Right hindlimb (tissue), 1 donor: ENCODE measurements at regions not wholly inside any gene's neighbourhood (a gene's known extent, or its start where the extent isn't known, plus 50 kb on each side); places are given as distances from the start of the nearest gene placed in this dataset.

Experiments used
- DNase-seq: peaks from one replicate; pipeline ENCODE4 v3.0.0-alpha.2; 2018

GRCh38 chr11:97201743-97202612 is 812.2 kb downstream of the JRKL start:
- peak; percentile 33 for DNase-seq

- no peak for DNase-seq
Observed at GRCh38 chr11:97202613-97203292, 812.9 kb downstream of the JRKL start.

GRCh38 chr11:97218011-97218410 is 828.2 kb downstream of the JRKL start:
- no peak for DNase-seq

GRCh38 chr11:97223647-97224046 is 833.8 kb downstream of the JRKL start:
- no peak for DNase-seq

DNA sequence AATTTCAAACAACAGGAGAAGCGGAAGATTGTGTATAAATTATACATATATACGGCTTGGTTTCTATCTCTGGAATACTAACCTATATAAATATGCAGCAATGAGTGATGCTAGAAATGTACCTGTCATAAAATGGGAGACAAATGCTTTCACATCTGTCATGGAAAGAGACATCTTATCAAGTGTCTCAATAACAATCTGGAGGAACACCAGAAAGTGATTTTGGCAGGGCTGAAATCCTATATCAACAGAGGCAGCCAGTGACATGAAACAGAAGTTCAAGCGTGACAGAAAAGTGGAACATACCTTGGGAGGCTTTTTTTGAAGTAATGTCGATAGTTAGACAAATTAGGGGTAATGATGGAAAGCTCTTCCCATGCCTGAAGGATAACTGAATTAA is 834.6 kb downstream of the JRKL start:
- DNase-seq: no peak

DNA sequence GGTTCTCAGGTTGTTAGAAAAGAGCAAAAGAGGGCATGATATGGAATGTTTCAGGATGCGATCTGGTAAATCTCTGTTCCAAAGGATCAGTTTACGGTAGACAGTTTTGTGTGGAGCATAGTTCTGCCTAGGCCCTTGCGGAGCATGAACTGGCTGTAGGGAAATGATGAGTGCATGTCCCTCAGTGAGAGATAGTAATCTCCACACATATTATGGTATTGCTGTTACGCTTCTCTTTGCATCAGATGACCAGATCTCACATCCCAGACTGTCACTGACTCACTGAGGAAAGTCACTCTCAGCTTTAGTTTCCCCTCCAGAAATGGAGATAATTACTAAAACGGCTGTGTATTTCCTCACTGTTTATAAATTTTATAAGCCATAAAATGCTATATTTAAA is 836.0 kb downstream of the JRKL start:
- DNase-seq: no peak

- DNase-seq: no peak
Observed at GRCh38 chr11:97229936-97230335, 840.1 kb downstream of the JRKL start.

DNA sequence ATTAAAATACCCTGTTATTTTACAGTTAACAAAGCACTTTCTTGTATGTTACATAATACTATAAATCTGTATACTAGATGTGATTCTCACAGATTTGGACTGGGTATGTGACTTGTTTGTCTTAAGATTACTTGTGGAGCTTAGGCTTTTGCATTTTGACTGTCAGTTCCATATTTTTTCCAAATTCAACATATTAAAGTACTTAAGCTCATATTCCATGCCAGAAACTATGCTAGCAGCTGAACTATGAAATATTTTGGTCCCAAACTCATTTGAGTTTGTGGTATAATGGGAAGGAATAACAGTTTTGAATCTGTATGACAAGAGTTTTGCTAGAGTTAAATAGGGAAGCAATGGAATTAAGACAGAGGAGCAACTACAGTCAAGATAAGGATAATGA is 841.4 kb downstream of the JRKL start:
- no peak for DNase-seq

DNA sequence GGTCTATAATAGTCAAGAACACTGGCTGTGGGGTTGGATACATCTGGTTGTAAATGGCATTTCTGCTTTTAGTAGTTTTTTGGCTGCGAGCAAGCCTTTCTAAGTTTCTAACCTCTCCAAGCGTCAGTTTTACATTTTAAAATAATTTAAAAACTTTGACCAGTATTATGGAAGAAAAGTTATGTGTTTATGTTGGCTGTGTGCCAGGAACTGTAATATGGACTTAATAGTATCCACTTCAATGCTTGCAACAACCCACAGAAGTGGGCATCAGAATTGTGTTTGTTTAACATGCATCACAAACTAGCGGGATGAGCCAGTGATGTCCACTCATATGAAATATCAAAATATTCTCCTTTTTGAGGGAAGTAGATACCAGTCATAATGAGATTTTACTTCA is 844.2 kb downstream of the JRKL start:
- no peak for DNase-seq

GRCh38 chr11:97237151-97237550 is 847.3 kb downstream of the JRKL start:
- no peak for DNase-seq

- no peak for DNase-seq
Observed at GRCh38 chr11:97247601-97248000, 857.8 kb downstream of the JRKL start.

DNA sequence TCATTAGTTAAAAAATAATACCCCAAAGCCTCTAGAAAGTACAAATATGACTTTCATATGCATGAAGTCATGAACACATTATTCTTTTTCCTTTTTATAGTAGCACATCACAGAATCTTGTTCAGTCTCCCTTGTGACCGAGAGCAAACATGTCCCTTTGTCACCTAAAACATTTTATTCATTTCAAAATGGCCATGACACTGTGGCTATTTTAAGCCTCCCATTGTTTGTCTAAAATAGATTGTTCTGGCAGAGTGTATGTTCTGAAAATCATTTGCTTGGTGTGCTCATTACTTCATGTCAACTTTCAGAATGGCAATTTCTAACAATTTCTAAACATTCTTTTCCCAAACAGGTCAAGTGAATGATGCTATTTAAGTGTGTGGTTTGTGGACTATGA is 865.0 kb downstream of the JRKL start:
- no peak for DNase-seq

DNA sequence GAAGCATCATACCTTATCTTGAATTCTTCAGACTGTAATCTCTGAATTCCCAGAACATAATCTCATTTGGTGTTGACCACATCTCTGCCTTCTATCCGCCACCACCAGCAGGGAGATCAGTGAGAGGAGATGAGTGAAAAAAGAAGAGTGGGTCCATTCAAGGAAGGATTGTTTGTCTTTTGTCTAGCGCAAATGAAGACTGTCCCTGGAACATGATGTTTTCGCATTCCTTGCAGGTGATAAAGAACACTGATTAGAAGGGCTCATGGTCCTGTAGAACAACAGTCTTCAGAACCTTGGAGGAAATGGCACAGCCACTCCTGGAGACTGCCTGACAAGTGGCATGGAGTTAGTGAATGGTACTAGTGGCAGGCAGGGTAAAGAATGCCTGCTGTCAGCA is 869.6 kb downstream of the JRKL start:
- no peak for DNase-seq

- no peak for DNase-seq
Observed at GRCh38 chr11:97259884-97260283, 870.1 kb downstream of the JRKL start.

DNA sequence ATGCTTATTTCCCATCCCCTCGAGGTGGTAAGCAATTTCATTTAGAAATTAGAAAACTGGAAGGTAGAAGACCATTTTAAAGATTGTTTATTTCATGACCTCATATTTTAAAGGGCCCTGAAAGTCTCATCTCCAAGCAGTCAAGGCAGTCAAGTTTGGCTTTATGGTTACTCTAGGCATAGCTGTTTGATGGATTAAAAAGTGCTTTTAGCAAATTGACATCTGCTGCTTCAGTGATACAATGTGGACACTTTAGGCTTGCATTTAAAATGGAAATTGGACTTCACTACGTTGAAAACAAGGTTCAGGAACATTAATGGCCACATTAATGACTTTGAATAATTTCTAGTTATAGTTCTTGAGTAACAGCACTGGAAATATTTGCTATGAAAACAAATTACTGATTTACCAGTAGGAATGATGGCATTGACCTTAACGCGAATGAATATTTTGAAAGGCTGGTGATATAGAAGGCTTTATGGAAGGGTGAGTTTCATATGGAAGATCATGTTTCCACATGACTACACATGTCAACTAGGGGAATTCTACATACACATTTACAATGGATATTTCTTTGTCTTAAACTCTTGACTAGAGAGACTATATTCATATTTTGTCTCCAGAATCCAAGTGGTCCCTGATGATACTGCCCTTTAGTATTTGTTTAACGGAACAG is 873.5 kb downstream of the JRKL start:
- no peak for DNase-seq

DNA sequence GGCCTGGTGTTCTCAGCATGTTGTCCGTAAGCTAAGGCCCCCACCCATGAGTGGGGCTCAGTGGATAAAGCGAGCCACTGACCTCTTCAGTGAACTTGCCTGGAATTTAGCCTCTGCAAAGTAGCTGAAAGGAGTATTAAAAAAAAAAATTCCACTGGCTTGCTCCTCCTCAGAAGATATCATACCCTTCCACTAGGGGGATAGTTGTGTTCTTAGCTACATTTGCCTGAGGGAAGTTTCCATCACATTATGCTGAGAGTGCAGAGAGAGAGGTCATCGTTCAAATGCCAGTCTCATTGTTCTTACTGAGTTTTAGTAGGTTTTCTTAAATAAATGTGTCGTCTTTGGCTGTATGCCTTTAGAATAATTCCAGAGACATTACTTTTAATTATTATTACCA is 879.7 kb downstream of the JRKL start:
- DNase-seq: no peak

DNA sequence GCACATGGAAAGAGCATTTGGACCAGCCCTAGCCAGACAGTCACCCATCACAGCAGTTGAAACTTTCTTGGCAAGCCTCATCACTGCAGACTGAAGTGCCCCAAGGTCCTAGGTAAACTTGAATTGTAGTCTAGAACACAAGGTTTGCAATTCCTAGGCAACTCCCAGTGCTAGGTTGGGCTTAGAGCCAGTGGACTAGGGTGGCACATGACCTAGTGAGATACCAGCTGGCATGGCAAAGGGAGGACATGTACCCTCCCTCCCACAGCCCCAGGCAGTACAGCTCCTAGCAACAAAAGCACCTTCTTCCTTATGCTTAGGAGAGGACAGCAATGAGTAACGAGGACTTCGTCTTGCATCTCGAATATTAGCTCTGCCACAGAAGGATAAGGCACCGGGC is 889.5 kb downstream of the JRKL start:
- DNase-seq: no peak

- DNase-seq: no peak
Observed at GRCh38 chr11:97280347-97280746, 890.5 kb downstream of the JRKL start.

- DNase-seq: no peak
Observed at GRCh38 chr11:97289823-97290222, 900.0 kb downstream of the JRKL start.

- DNase-seq: no peak
Observed at GRCh38 chr11:97290464-97291041, 900.7 kb downstream of the JRKL start.

DNA sequence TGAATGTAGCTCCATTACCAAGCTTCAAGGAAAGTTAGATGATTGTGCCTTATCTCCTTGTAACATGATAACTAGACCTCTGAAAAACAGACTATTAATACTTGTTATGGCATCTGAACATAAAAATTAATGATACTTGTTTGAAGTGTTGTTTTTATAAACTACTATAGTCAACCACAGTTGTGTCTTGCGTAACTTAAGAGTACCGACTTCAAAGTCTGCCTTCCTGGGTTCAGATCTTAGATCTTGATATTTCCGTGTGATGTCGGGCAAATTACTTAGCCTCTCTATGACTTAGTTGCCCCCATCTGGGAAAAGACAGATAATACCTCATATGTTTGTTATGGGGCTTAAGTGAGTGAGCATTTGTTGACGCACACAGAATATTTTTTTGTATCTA is 906.5 kb downstream of the JRKL start:
- DNase-seq: no peak

- no peak for DNase-seq
Observed at GRCh38 chr11:97309291-97309690, 919.5 kb downstream of the JRKL start.

- DNase-seq: no peak
Observed at GRCh38 chr11:97325693-97326092, 935.9 kb downstream of the JRKL start.

- no peak for DNase-seq
Observed at GRCh38 chr11:97332271-97332670, 942.5 kb downstream of the JRKL start.
